GM12878 (cell line): ENCODE measurements at regions not wholly inside any gene's neighbourhood (a gene's known extent, or its start where the extent isn't known, plus 50 kb on each side); places are given as distances from the start of the nearest gene placed in this dataset.

ENCODE experiments used
- ATAC-seq: fragments of 200-7000 bp; cut with Tn5 transposase; 3 replicates; pipeline ENCODE4 v1.9.1; 2020; ENCODE audit warnings: mild to moderate bottlenecking, moderate library complexity
- BruUV-seq: library from RNA; stranded (reverse); fragments of 400-500 nt; replicated peaks from 2 replicates; lab custom pipeline; 2021; lab: Mats Ljungman, UMichigan
- CTCF ChIA-PET: fragments of 300-600 bp; sonication (Branson Sonifier 250); formaldehyde crosslinking; extraction: SDS; loops from one replicate; lab custom pipeline; 2021; ENCODE audit warnings: inconsistent platforms; lab: Yijun Ruan, JAX
- POLR2A ChIA-PET: fragments of 350-600 bp; formaldehyde crosslinking; extraction: SDS; loops from one replicate; lab custom pipeline; 2021; ENCODE audit warnings: inconsistent platforms; lab: Charles Lee
- RAD21 ChIA-PET: fragments of 300-600 bp; sonication (Branson Sonifier 250); formaldehyde crosslinking; loops from one replicate; lab custom pipeline; 2023; ENCODE audit warnings: antibody characterized with exemption; ENCODE audit not compliant: unreplicated experiment; lab: Charles Lee
- SMC1A ChIA-PET: fragments of 300-600 bp; sonication (Branson Sonifier 250); formaldehyde crosslinking; loops from one replicate; lab custom pipeline; 2023; ENCODE audit not compliant: unreplicated experiment, uncharacterized antibody; lab: Charles Lee
- DNase-seq: peaks from one replicate; pipeline ENCODE4 v3.0.0-alpha.2; 2011; ENCODE audit warnings: low read depth, low spot score
- FAIRE-seq: peaks from 3 replicates; lab custom pipeline; 2011; peaks lifted over from hg19 to GRCh38; lab: Jason Lieb, UNC
- H2AFZ ChIP-seq: 2 replicates; pipeline ENCODE4 v1.6.0; 2011; ENCODE audit warnings: low read depth, low read length, control low read depth; ENCODE audit not compliant: control insufficient read depth
- H3K27ac ChIP-seq: 2 replicates; pipeline ENCODE4 v1.5.1; 2011; ENCODE audit warnings: control low read depth; ENCODE audit not compliant: control insufficient read depth, insufficient read depth
- H3K27me3 ChIP-seq, 2 experiments: replicated peaks in 1 of 2; 2 replicates each; pipeline versions ENCODE4 v1.6.0 to v1.6.1; 2011; ENCODE audit warnings: low read length in 1 of 2; ENCODE audit not compliant: control insufficient read depth in 2 of 2, insufficient read depth in 2 of 2
- H3K36me3 ChIP-seq, 2 experiments: 2 replicates each; pipeline ENCODE4 v1.5.1; 2011; ENCODE audit warnings: low read length in 1 of 2; ENCODE audit not compliant: control insufficient read depth in 2 of 2, insufficient read depth in 2 of 2
- H3K4me1 ChIP-seq: 2 replicates; pipeline ENCODE4 v1.6.1; 2011; ENCODE audit warnings: mild to moderate bottlenecking, low read length, moderate library complexity, mixed read lengths; ENCODE audit not compliant: control insufficient read depth, insufficient read depth
- H3K4me2 ChIP-seq: 2 replicates; pipeline ENCODE4 v1.6.0; 2011; ENCODE audit warnings: control low read depth; ENCODE audit not compliant: control insufficient read depth, insufficient read depth
- H3K4me3 ChIP-seq: fragments of 200-600 bp; sonication (generic); 2 replicates; pipeline ENCODE4 v1.5.1; 2016
- H3K79me2 ChIP-seq: 2 replicates; pipeline ENCODE4 v1.6.0; 2011; ENCODE audit warnings: low read length; ENCODE audit not compliant: control insufficient read depth, insufficient read depth
- H3K9ac ChIP-seq: 2 replicates; pipeline ENCODE4 v1.8.0; 2011; ENCODE audit warnings: low read length, control low read depth, mixed read lengths; ENCODE audit not compliant: control insufficient read depth, insufficient read depth
- H3K9me3 ChIP-seq: replicated peaks from 3 replicates; pipeline ENCODE4 v1.5.1; 2011; ENCODE audit warnings: mild to moderate bottlenecking, low read length; ENCODE audit not compliant: control insufficient read depth, insufficient read depth
- H4K20me1 ChIP-seq: 2 replicates; pipeline ENCODE4 v1.6.0; 2011; ENCODE audit not compliant: control insufficient read depth, insufficient read depth
- BCL11A ChIP-seq: IDR thresholded peaks from 2 replicates; pipeline ENCODE4 v1.6.1; 2011; ENCODE audit warnings: low read depth, low read length
- CREB1 ChIP-seq: IDR thresholded peaks from 2 replicates; pipeline ENCODE4 v1.6.1; 2012; ENCODE audit warnings: low read depth, mild to moderate bottlenecking, inconsistent platforms
- DPF2 ChIP-seq: fragments of 450-650 bp; IDR thresholded peaks from 2 replicates; pipeline ENCODE4 v1.6.1; 2017; ENCODE audit warnings: mild to moderate bottlenecking
- EP300 ChIP-seq, 2 experiments: fragments of 150-350 bp in 1 of 2; IDR thresholded peaks; 2 replicates each; pipeline ENCODE4 v1.6.1; 2011 to 2012; ENCODE audit warnings: low read depth in 2 of 2, low read length in 2 of 2, borderline replicate concordance in 1 of 2, improper control_type of control experiment in 1 of 2, inconsistent platforms in 1 of 2; ENCODE audit not compliant: control insufficient read depth in 1 of 2
- GABPA ChIP-seq: IDR thresholded peaks from 2 replicates; pipeline ENCODE4 v1.6.1; 2014; ENCODE audit warnings: antibody characterized with exemption, low read depth, mild to moderate bottlenecking, inconsistent platforms
- HDGF ChIP-seq: fragments of 450-650 bp; IDR thresholded peaks from 2 replicates; pipeline ENCODE4 v1.6.1; 2016; ENCODE audit warnings: antibody characterized with exemption
- IKZF2 ChIP-seq, 2 experiments: fragments of 450-650 bp; IDR thresholded peaks; 2 replicates each; pipeline ENCODE4 v1.6.1; 2017; ENCODE audit warnings: mild to moderate bottlenecking in 2 of 2, moderate library complexity in 2 of 2
- PAX5 ChIP-seq: IDR thresholded peaks from 2 replicates; pipeline ENCODE4 v1.6.1; 2011; ENCODE audit warnings: low read depth, low read length, borderline replicate concordance
- POU2F2 ChIP-seq: IDR thresholded peaks from 3 replicates; pipeline ENCODE4 v1.6.1; 2011; ENCODE audit warnings: low read depth, mild to moderate bottlenecking, low read length, borderline replicate concordance
- REST ChIP-seq: IDR thresholded peaks from 2 replicates; pipeline ENCODE4 v1.6.1; 2012; ENCODE audit warnings: mild to moderate bottlenecking, low read depth, low read length
- RUNX3 ChIP-seq: IDR thresholded peaks from 2 replicates; pipeline ENCODE4 v1.6.1; 2012; ENCODE audit warnings: low read length, inconsistent platforms
- SPI1 ChIP-seq: IDR thresholded peaks from 2 replicates; pipeline ENCODE4 v1.6.1; 2011; ENCODE audit warnings: low read depth, mild to moderate bottlenecking, low read length, moderate library complexity, borderline replicate concordance; ENCODE audit not compliant: insufficient read depth
- TBL1XR1 ChIP-seq: IDR thresholded peaks from 2 replicates; pipeline ENCODE4 v1.6.1; 2012; ENCODE audit warnings: low read depth, low read length, improper control_type of control experiment
- WGBS: methylation state at CpG from one replicate; pipeline ENCODE4 v1.1.6; 2016; ENCODE audit warnings: low lambda C conversion rate; ENCODE audit not compliant: insufficient replicate concordance, insufficient coverage; ENCODE audit errors: missing lambda C conversion rate; 5-methylcytosine and 5-hydroxymethylcytosine counted together
- in situ Hi-C: fragments of 300-500 bp; cut with MboI; formaldehyde crosslinking; loops from 9 replicates; pipeline ENCODE4 v1.14.3; 2018; ENCODE audit warnings: mixed read lengths
- intact Hi-C: fragments of 100-400 bp; cut with micrococcal nuclease; formaldehyde crosslinking; loops from one replicate; pipeline ENCODE4 v1.14.2; 2022; ENCODE audit not compliant: unreplicated experiment
- TF ChIP-seq, protein P1 (sequence below): fragments of 450-650 bp; conservative IDR thresholded peaks from 2 replicates; pipeline ENCODE4 v1.6.1; 2017; ENCODE audit warnings: mild to moderate bottlenecking, moderate library complexity
- TF ChIP-seq, protein P2 (sequence below): IDR thresholded peaks from 2 replicates; pipeline ENCODE4 v1.6.1; 2012; ENCODE audit warnings: low read depth, low read length, improper control_type of control experiment

GRCh38 chr6:135703621-135704020, 147.9 kb upstream of the PDE7B start:
- Histone ChIP-seq H3K79me2 (no peaks in the 10 kb centered on the region), H3K27me3 (no peaks in the 10 kb centered on the region), H3K36me3 (no peaks in the 10 kb centered on the region), H3K27ac (no peak overlapping the region), H3K9ac (no peak overlapping the region), H3K4me3 (no peak overlapping the region), H2AFZ (no peak overlapping the region), H3K9me3 (no peaks in the 10 kb centered on the region), H4K20me1 (no peaks in the 10 kb centered on the region), H3K4me1 (no peaks in the 10 kb centered on the region), H3K4me2 (no peak overlapping the region)
- ChIA-PET RAD21 (no interaction called here), POLR2A (no interaction called here), SMC1A (interaction anchor here (1.0 kb wide), 1 partner anchor 12 kb away, joined by 3 read pairs; no protein-coding TSS in a partner anchor), CTCF (no interaction called here)
- TF ChIP-seq REST, result no peak
- TF ChIP-seq, protein P1, sequence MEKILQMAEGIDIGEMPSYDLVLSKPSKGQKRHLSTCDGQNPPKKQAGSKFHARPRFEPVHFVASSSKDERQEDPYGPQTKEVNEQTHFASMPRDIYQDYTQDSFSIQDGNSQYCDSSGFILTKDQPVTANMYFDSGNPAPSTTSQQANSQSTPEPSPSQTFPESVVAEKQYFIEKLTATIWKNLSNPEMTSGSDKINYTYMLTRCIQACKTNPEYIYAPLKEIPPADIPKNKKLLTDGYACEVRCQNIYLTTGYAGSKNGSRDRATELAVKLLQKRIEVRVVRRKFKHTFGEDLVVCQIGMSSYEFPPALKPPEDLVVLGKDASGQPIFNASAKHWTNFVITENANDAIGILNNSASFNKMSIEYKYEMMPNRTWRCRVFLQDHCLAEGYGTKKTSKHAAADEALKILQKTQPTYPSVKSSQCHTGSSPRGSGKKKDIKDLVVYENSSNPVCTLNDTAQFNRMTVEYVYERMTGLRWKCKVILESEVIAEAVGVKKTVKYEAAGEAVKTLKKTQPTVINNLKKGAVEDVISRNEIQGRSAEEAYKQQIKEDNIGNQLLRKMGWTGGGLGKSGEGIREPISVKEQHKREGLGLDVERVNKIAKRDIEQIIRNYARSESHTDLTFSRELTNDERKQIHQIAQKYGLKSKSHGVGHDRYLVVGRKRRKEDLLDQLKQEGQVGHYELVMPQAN, result no peak
- TF ChIP-seq DPF2, result no peak
- TF ChIP-seq SPI1, result no peak
- TF ChIP-seq PAX5, result peak; percentile 50; the same call in 1 of the 2 replicates
- 0 out of 2 replicates have a peak, but pooled peaks have one; percentile 30 for TF ChIP-seq CREB1
- no peak for TF ChIP-seq GABPA
- TF ChIP-seq EP300 (IDR thresholded peaks at IDR 0.05; ENCODE audit: borderline replicate concordance in 1 of 2, control insufficient read depth in 1 of 2, low read depth in 2 of 2, low read length in 2 of 2), result 0 out of 4 replicates have a peak, but pooled peaks of 1 of the 2 experiments have one; percentile 16
- TF ChIP-seq BCL11A, result 0 out of 2 replicates have a peak, but pooled peaks have one; percentile 39
- peak in 1 of 2 experiments; percentile 24; a peak in 1 of 4 replicates for TF ChIP-seq IKZF2 (IDR thresholded peaks at IDR 0.05)
- no peak for TF ChIP-seq HDGF
- TF ChIP-seq, protein P2, sequence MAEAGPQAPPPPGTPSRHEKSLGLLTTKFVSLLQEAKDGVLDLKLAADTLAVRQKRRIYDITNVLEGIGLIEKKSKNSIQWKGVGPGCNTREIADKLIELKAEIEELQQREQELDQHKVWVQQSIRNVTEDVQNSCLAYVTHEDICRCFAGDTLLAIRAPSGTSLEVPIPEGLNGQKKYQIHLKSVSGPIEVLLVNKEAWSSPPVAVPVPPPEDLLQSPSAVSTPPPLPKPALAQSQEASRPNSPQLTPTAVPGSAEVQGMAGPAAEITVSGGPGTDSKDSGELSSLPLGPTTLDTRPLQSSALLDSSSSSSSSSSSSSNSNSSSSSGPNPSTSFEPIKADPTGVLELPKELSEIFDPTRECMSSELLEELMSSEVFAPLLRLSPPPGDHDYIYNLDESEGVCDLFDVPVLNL, result no peak
- peak; percentile 74 for TF ChIP-seq RUNX3
- no peak for TF ChIP-seq TBL1XR1
- no peak for TF ChIP-seq POU2F2
- peak; percentile 91 for ATAC-seq
- intact Hi-C loops (no loop called here), in situ Hi-C loops (no loop called here)
- FAIRE-seq, result no peak
- no TSS peak for BruUV-seq
- peak; percentile 23 for DNase-seq
- 2% methylated on average over 3 of the region's 3 CpGs for WGBS
